Astrocyte of the spinal cord (primary cell): ENCODE measurements at regions not wholly inside any gene's neighbourhood (a gene's known extent, or its start where the extent isn't known, plus 50 kb on each side); places are given as distances from the start of the nearest gene placed in this dataset.

ENCODE experiments used
- DNase-seq: peaks from one replicate; pipeline ENCODE4 v3.0.0; 2011; ENCODE audit warnings: low read depth, low spot score
- H3K4me3 ChIP-seq: 2 replicates; pipeline ENCODE4 v1.5.1; 2011; ENCODE audit warnings: low read depth, mild to moderate bottlenecking, low read length, moderate library complexity
- in situ Hi-C: cut with HindIII; loops from 2 replicates; pipeline ENCODE4 v1.10.0; 2017; ENCODE audit warnings: low sequenced_read_pairs
- TF ChIP-seq, protein P1 (sequence below): IDR thresholded peaks from 2 replicates; pipeline ENCODE4 v1.5.1; 2012; ENCODE audit warnings: low read depth, mild to moderate bottlenecking, low read length, inconsistent platforms

DNA sequence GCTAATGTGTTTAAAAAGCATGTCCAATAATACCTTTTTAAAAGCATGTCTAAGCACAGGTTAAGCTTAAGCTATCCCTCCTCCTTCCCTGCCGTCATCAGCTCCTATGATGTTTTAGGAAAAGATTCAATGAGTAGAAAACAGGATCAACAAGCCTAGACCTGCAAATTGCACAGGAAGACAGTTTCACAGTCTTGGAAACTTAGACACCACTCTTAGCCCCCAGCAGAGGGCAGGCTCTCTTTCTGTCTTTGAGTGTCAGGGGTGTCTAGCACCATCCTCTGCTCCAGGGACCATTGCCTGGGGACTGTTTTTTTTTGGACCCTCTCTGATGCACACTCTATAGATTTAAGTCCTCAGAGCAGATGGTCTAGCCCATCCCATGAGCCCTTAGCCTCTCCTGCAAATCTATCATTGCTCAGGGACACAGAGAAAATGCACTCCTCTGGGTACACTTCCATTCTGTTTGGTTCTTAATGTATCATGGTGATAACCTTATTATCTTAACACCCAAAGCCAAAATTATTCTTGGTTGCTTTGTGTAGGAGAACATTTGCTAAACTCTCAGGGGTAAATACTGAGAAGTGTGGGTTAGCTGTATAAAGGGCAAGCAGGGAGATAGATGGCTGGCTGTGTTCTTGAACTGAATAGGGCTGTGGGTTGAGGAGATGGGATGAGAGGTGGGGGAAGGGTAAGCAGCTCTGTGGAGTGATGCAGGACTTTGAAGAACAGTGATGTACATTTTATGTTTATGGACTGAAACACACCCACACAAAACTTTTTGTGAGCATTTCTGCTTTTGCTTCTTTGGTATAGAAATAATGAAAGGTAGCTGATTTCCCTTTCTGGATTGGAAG lies 259.9 kb upstream of the DDHD1 start:
- DNase-seq = no peak
- TF ChIP-seq, protein P1, sequence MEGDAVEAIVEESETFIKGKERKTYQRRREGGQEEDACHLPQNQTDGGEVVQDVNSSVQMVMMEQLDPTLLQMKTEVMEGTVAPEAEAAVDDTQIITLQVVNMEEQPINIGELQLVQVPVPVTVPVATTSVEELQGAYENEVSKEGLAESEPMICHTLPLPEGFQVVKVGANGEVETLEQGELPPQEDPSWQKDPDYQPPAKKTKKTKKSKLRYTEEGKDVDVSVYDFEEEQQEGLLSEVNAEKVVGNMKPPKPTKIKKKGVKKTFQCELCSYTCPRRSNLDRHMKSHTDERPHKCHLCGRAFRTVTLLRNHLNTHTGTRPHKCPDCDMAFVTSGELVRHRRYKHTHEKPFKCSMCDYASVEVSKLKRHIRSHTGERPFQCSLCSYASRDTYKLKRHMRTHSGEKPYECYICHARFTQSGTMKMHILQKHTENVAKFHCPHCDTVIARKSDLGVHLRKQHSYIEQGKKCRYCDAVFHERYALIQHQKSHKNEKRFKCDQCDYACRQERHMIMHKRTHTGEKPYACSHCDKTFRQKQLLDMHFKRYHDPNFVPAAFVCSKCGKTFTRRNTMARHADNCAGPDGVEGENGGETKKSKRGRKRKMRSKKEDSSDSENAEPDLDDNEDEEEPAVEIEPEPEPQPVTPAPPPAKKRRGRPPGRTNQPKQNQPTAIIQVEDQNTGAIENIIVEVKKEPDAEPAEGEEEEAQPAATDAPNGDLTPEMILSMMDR = peak; percentile 58
- no peak overlapping the region for H3K4me3 ChIP-seq
- in situ Hi-C loops = no loop called here

DNA sequence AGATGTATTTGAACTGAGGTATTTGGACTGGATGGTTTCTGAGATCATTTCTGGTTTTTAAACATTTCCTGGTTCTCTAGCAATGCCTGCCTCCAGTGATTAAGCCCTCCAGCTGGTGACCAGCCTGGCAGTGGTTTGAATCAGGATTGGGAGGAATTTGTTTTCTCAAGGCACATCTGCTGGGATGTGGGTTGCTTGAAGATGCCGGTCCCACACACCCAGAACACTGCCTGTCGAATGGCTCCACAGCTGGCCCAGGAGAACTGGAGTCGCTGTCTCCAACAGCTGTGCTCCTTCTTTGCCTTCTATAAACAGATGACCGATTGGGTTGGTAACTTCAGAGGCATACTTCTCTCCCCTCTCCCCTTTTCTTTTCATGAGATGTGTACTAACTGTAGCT lies 258.0 kb upstream of the DDHD1 start:
- no peak overlapping the region for H3K4me3 ChIP-seq
- TF ChIP-seq, protein P1 = no peak
- in situ Hi-C loops = no loop called here
- DNase-seq = peak; percentile 64

DNA sequence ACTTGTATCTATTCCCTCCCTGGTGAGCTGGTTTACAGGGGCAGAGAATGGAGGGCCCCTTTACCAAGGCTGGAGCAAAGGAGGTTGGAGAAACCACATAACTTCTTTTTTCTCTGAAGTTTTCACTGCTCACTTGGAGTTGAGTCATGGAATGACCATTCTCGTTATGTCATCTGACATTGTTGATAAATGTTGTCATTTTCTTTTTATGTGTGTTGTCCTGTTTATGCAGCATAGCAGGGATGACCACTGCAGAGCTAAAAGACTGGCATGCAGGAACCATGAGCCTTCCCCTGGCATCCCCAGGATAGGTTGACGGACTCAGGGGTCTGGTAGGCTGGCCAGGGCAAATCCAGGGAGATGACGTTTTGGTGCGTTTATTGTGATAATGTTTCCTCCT lies 256.8 kb upstream of the DDHD1 start:
- in situ Hi-C loops = no loop called here
- H3K4me3 ChIP-seq = no peak overlapping the region
- TF ChIP-seq, protein P1 = no peak
- DNase-seq = peak; percentile 43

DNA sequence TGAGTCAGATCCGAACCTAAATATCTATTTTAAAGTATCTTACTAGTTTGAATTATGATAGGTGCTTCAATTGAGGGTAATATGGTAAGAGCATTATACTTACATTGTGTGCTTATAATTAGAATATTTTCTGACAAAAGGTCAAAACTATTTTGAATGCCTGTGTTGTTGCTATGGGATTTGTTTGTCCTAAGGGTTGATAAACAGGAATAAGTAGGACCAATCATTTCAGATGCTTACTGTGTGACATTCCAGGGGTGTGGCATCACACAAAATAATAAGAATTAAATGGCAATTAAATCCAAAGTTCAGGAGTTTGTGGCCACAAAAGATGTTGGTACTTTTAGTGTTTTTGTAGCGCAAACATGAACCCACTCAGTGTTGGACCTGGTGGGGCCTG lies 256.2 kb upstream of the DDHD1 start:
- TF ChIP-seq, protein P1 = no peak
- in situ Hi-C loops = no loop called here
- no peak overlapping the region for H3K4me3 ChIP-seq
- no peak for DNase-seq

DNA sequence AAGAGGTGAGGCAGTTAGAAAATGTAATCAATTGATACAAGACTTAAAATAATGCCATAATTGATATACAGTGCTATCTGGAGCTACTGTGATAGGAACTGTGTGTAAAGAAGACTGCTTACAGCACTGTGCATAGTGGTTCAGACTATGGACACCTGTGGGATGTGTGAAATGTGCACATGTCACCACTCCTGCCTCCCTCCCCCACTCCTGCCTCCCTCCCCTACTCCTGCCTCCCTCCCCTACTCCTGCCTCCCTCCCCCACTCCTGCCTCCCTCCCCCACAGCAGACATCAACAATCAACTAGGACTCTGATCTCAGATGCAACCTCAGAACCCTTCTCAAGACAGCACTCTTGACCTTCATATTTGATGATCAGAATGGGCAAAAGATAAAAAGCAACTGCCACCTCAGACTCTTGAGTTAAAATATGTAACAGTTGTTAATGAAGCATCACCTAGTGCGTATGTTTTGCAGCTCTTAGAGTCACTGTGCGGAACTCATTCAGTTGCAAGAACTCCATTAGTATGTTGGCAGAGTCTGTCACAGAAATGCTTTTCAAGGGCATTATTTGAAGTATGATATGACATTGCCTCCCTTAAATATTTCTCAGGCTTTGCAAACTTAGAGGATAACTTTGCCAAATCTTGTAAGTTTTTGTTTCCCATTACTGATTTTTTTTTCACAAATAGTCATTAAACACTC lies 255.2 kb upstream of the DDHD1 start:
- TF ChIP-seq, protein P1 = no peak
- DNase-seq = no peak
- in situ Hi-C loops = no loop called here
- H3K4me3 ChIP-seq = no peak overlapping the region

DNA sequence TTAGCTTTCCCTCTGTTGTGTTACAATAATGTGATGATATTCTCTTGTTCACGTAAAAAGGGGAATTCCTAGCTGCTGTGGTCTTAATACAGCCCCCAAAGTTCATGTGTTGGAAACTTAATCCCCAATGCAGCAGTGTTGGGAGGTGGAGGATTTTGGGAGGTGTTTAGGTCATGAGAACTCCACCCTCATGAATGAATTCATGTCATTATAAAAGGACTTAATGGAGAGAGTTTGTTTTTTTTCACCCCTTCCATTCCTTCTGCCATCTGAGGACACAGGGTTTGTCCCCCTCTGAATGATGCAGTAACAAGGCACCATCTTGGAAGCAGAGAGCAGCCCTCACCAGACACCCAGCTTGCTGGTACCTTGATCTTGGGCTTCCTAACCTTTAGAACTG lies 253.4 kb upstream of the DDHD1 start:
- no peak for DNase-seq
- TF ChIP-seq, protein P1 = no peak
- in situ Hi-C loops = no loop called here

More for the DNA sequence above, 253.4 kb upstream of the DDHD1 start:
- H3K4me3 ChIP-seq = no peak overlapping the region
